Neural cell (in vitro differentiated cells): ENCODE measurements at regions not wholly inside any gene's neighbourhood (a gene's known extent, or its start where the extent isn't known, plus 50 kb on each side); places are given as distances from the start of the nearest gene placed in this dataset.

Source experiments
- H2AFZ ChIP-seq: fragments of 200-600, 300-800 bp; sonication (generic), shearing (Covaris generic); 2 replicates; pipeline ENCODE4 v1.6.0; 2014; ENCODE audit warnings: low read depth, mild to moderate bottlenecking, antibody characterized with exemption, low read length, moderate library complexity
- H3F3A ChIP-seq: fragments of 200-600 bp; shearing (Covaris generic); 2 replicates; pipeline ENCODE4 v1.6.1; 2016; ENCODE audit warnings: mild to moderate bottlenecking, moderate library complexity, mixed read lengths, antibody characterized with exemption, low read length; ENCODE audit not compliant: insufficient read depth, poor library complexity, severe bottlenecking
- H3K27ac ChIP-seq: fragments of 200-600, 300-800 bp; sonication (generic), shearing (Covaris generic); 2 replicates; pipeline ENCODE4 v1.5.1; 2014; ENCODE audit warnings: mild to moderate bottlenecking, low read length, moderate library complexity
- H3K27me3 ChIP-seq: fragments of 300-800, 200-600 bp; sonication (generic), shearing (Covaris generic); 2 replicates; pipeline ENCODE4 v1.6.0; 2014; ENCODE audit warnings: mild to moderate bottlenecking, low read depth, low read length, moderate library complexity; ENCODE audit not compliant: insufficient read depth
- H3K36me3 ChIP-seq: fragments of 300-800, 200-600 bp; sonication (generic), shearing (Covaris generic); 2 replicates; pipeline ENCODE4 v1.5.1; 2014; ENCODE audit warnings: mild to moderate bottlenecking, antibody characterized with exemption, low read length, moderate library complexity; ENCODE audit not compliant: insufficient read depth
- H3K4me2 ChIP-seq: fragments of 300-800, 200-600 bp; sonication (generic), shearing (Covaris generic); 2 replicates; pipeline ENCODE4 v1.6.0; 2014; ENCODE audit warnings: mild to moderate bottlenecking, low read length
- H3K4me3 ChIP-seq: fragments of 300-800, 200-600 bp; sonication (generic), shearing (Covaris generic); 2 replicates; pipeline ENCODE4 v1.5.1; 2014; ENCODE audit warnings: mild to moderate bottlenecking, low read length, moderate library complexity
- H3K79me2 ChIP-seq: fragments of 200-600 bp; shearing (Covaris generic); replicated peaks from 2 replicates; pipeline ENCODE4 v1.6.0; 2014; ENCODE audit warnings: mild to moderate bottlenecking, low read length, moderate library complexity; ENCODE audit not compliant: insufficient read depth
- H3K9ac ChIP-seq: fragments of 300-800, 200-600 bp; sonication (generic), shearing (Covaris generic); 2 replicates; pipeline ENCODE4 v1.6.1; 2016; ENCODE audit warnings: mild to moderate bottlenecking, low read length, mixed read lengths
- H3K9me2 ChIP-seq: fragments of 200-600 bp; shearing (Covaris generic); 2 replicates; pipeline ENCODE4 v1.6.1; 2016; ENCODE audit warnings: mild to moderate bottlenecking, low read length, mixed read lengths; ENCODE audit not compliant: insufficient read depth
- H3K9me3 ChIP-seq: fragments of 200-600, 300-800 bp; sonication (generic), shearing (Covaris generic); 2 replicates; pipeline ENCODE4 v1.6.1; 2016; ENCODE audit warnings: mild to moderate bottlenecking, mixed run types, low read length, moderate library complexity, mixed read lengths
- H4K20me1 ChIP-seq: fragments of 200-600 bp; shearing (Covaris generic); 2 replicates; pipeline ENCODE4 v1.6.1; 2016; ENCODE audit warnings: mild to moderate bottlenecking, mixed run types; ENCODE audit not compliant: insufficient read depth
- EP300 ChIP-seq: fragments of 450-650 bp; conservative IDR thresholded peaks from 2 replicates; pipeline ENCODE4 v1.6.1; 2014; ENCODE audit warnings: antibody characterized with exemption, mild to moderate bottlenecking, moderate library complexity; ENCODE audit not compliant: poor library complexity, severe bottlenecking
- EZH2 ChIP-seq: fragments of 200-600, 300-800 bp; shearing (Covaris generic), sonication (generic); IDR thresholded peaks from 2 replicates; pipeline ENCODE4 v1.6.1; 2014; ENCODE audit warnings: antibody characterized with exemption, low read length, borderline replicate concordance, mild to moderate bottlenecking; ENCODE audit not compliant: insufficient read depth, poor library complexity, severe bottlenecking
- MXI1 ChIP-seq: fragments of 450-650 bp; conservative IDR thresholded peaks from 2 replicates; pipeline ENCODE4 v1.6.1; 2014; ENCODE audit warnings: antibody characterized with exemption, mild to moderate bottlenecking; ENCODE audit not compliant: poor library complexity, severe bottlenecking
- POLR2AphosphoS5 ChIP-seq: IDR thresholded peaks from 2 replicates; pipeline ENCODE4 v1.6.1; 2012
- RAD21 ChIP-seq: fragments of 450-650 bp; conservative IDR thresholded peaks from 2 replicates; pipeline ENCODE4 v1.6.1; 2014; ENCODE audit warnings: antibody characterized with exemption, mild to moderate bottlenecking, moderate library complexity
- REST ChIP-seq: IDR thresholded peaks from 2 replicates; pipeline ENCODE4 v1.6.1; 2012; ENCODE audit warnings: borderline replicate concordance
- SMC3 ChIP-seq: fragments of 450-650 bp; conservative IDR thresholded peaks from 2 replicates; pipeline ENCODE4 v1.6.1; 2014; ENCODE audit warnings: antibody characterized with exemption, mild to moderate bottlenecking, moderate library complexity; ENCODE audit not compliant: poor library complexity
- TAF1 ChIP-seq: IDR thresholded peaks from 2 replicates; pipeline ENCODE4 v1.6.1; 2012; ENCODE audit warnings: low read depth
- TF ChIP-seq, protein P1 (sequence below): fragments of 450-650 bp; IDR thresholded peaks from 2 replicates; pipeline ENCODE4 v1.5.1; 2014; ENCODE audit warnings: antibody characterized with exemption, mild to moderate bottlenecking, moderate library complexity; ENCODE audit not compliant: poor library complexity, severe bottlenecking

GRCh38 chr6:128763599-128764300 is 119.2 kb upstream of the LAMA2 start:
- H2AFZ ChIP-seq, result no peak overlapping the region
- no peak overlapping the region for H3K4me3 ChIP-seq
- H3K9ac ChIP-seq, result no peak overlapping the region
- no peaks in the 10 kb centered on the region for H3K36me3 ChIP-seq
- H4K20me1 ChIP-seq, result no peaks in the 10 kb centered on the region
- peaks cover 5% of the 10 kb centered on the region for H3K9me3 ChIP-seq
- no peaks in the 10 kb centered on the region for H3K9me2 ChIP-seq
- H3K27me3 ChIP-seq, result no peaks in the 10 kb centered on the region
- H3K27ac ChIP-seq, result no peak overlapping the region
- H3F3A ChIP-seq, result no peaks in the 10 kb centered on the region
- TF ChIP-seq RAD21, result no peak
- no peak for TF ChIP-seq REST
- H3K4me2 ChIP-seq, result no peak overlapping the region
- H3K79me2 ChIP-seq, result no peaks in the 10 kb centered on the region

GRCh38 chr6:128759901-128760300 is 123.0 kb upstream of the LAMA2 start:
- no peak overlapping the region for H3K9ac ChIP-seq
- H3K79me2 ChIP-seq, result no peaks in the 10 kb centered on the region
- H4K20me1 ChIP-seq, result no peaks in the 10 kb centered on the region
- no peak overlapping the region for H3K4me2 ChIP-seq
- no peaks in the 10 kb centered on the region for H3K9me2 ChIP-seq
- no peak overlapping the region for H3K27ac ChIP-seq
- H2AFZ ChIP-seq, result no peak overlapping the region
- TF ChIP-seq EP300 (no peak), REST (no peak), EZH2 (no peak), SMC3 (no peak), TAF1 (no peak), MXI1 (no peak), RAD21 (no peak), POLR2AphosphoS5 (no peak)
- TF ChIP-seq, protein P1, sequence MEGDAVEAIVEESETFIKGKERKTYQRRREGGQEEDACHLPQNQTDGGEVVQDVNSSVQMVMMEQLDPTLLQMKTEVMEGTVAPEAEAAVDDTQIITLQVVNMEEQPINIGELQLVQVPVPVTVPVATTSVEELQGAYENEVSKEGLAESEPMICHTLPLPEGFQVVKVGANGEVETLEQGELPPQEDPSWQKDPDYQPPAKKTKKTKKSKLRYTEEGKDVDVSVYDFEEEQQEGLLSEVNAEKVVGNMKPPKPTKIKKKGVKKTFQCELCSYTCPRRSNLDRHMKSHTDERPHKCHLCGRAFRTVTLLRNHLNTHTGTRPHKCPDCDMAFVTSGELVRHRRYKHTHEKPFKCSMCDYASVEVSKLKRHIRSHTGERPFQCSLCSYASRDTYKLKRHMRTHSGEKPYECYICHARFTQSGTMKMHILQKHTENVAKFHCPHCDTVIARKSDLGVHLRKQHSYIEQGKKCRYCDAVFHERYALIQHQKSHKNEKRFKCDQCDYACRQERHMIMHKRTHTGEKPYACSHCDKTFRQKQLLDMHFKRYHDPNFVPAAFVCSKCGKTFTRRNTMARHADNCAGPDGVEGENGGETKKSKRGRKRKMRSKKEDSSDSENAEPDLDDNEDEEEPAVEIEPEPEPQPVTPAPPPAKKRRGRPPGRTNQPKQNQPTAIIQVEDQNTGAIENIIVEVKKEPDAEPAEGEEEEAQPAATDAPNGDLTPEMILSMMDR, result no peak
- no peaks in the 10 kb centered on the region for H3F3A ChIP-seq
- no peaks in the 10 kb centered on the region for H3K27me3 ChIP-seq
- H3K4me3 ChIP-seq, result no peak overlapping the region
- H3K36me3 ChIP-seq, result no peaks in the 10 kb centered on the region
- no peaks in the 10 kb centered on the region for H3K9me3 ChIP-seq
